GM19035 (cell line): ENCODE measurements at regions not wholly inside any gene's neighbourhood (a gene's known extent, or its start where the extent isn't known, plus 50 kb on each side); places are given as distances from the start of the nearest gene placed in this dataset.
"Not testable (repeated sequence)": the region's sequence is repeated elsewhere in the genome, so short reads cannot be mapped to it uniquely, and the experiment has no call there.

Experiments
- ATAC-seq: cut with Tn5 transposase; IDR thresholded peaks from one replicate; pipeline ENCODE4 v1.9.1; 2021; ENCODE audit not compliant: unreplicated experiment

DNA sequence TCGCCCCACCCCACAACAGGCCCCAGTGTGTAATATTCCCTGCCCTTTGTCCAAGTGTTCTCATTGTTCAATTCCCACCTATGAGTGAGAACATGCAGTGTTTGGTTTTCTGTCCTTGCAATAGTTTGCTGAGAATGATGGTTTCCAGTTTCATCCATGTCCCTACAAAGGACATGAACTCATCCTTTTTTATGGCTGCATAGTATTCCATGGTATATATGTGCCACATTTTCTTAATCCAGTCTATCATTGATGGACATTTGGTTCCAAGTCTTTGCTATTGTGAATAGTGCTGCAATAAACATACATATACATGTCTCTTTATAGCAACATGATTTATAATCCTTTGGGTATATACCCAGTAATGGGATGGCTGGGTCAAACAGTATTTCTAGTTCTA lies 132.7 kb downstream of the SNX10 start:
- ATAC-seq: not testable (repeated sequence)

DNA sequence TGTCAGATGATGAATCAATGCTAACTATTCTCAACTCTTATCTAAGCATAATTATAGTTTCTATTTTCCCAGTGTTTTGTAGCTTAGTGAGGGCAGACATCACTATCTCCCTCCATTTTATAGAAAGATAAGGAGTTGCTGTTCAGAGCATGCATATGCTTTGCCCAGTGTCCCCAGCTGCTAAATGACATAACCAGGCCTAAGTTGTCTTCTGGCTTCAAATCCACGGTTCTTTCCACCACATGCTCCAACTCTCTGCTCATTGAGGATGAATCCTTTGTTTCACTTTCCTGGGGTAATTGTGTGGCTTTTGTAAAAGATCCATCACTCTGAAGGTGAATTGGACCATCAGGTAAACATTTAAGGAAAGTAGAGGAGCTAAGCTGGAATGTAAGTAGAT lies 134.0 kb downstream of the SNX10 start:
- no peak for ATAC-seq

DNA sequence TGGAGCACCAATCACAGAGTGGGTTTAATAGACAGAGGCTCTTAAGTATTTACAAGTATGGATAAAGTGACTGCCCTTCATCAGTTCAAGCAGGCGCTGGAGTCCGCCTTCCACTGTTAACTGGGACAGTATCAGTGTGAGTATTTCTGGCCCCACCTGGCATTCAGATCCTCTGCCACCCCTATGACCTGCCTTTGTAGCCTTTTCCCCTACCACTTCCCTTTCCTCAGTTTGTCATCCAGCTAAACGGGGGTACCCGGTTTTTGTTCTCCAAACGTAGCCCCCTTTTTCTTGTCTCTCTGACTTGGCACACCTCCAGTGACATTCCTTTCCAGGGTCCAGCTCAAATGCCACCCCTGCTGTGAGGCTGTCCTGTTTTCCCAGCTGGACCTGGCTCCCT lies 134.4 kb downstream of the SNX10 start:
- no peak for ATAC-seq

DNA sequence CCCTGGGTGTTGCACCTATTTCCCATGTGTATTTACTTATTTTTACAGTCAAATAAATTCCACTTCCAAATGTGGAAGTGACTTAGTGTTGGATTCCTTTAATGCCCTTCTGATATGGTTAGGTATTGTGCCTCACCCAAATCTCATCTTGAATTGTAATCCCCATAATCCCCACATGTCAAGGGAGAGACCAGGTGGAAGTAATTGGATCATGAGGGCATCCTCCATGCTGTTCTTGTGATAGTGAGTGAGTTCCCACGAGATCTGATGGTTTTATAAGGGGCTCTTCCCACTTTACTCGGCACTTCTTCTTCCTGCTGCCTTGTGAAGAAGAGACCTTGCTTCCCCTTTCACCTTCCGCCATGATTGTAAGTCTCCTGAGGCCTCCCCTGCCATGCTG lies 136.9 kb downstream of the SNX10 start:
- no peak for ATAC-seq

DNA sequence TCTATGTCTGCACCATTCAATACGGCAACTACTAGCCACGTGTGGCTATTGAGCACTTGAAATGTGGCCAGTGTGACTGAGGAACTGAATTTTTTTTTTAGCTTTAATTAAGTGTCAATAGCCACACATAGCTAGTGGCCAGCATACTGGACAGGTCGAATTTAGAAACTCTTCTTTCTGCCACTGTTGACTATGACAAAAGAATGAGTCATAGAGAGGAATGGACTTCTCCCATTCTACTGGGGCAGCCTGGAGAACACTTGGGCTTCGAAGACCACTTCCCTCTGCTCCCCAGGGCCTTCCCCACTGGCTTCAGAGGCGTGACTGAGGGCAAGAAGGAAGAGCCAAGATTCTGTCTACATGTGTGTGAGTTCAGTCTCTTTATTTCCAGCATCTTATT lies 137.5 kb downstream of the SNX10 start:
- no peak for ATAC-seq

DNA sequence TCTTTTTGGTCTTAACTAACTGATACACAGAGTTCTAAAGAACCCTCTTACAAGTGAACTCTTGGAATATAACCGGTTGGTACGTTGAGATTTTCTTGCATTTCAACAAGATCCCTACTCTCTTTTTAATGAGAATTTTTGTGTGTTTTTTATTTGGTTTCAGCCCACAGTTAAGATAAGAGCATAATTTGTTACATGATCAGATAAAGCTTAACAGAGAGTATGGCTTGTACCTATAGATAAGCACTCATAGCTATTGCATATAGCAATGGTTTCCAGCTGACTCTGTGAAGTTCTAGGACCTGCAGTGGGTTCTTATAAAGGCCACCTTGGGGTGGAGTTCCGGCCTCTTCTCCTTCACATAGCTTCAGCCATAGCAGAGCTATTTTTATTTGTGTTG lies 143.3 kb downstream of the SNX10 start:
- ATAC-seq: no peak

DNA sequence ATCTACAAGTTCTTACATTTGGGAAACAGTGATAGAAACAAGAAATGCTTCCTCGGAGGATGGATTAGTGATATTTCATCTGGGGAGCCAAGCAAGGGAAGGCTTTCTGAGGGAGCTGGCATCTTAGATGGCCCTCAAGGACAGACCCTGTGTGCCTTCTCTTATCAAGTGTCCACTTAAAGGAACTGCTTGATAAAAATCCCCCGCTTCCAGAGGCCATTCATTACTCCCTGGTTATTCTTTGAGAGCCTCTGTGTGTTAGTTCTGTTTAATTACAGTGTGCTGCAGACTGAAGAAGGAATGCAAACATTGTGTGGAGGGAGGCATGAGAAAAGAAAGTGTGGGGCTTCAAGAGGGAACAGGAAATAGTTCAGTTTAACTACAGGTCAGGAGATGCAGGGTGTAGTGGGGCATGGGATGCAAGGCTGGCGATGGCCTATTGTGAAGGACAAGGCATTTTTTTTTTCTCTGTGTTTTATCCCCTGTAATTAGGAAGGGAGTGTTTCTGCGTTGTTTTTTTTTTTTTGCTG lies 145.4 kb downstream of the SNX10 start:
- no peak for ATAC-seq

DNA sequence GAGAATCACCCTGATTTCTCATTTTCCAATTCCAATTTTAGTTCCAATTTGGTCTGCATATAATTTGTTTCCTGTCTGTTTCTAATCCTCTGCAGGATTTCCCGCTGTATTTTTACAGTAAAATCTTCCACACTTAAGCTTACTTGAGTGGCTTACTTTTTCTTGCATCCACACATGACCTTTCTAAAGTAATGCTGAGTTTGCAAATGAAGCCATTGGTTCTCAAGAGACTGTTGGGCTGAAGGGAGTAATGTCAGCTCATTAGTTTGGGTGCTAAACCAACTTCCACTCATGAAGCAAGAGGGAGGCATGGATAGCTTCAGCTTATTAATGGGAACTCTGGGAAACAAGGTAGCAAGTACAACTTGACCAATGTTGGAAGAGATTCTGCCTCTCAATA lies 146.4 kb downstream of the SNX10 start:
- ATAC-seq: no peak

DNA sequence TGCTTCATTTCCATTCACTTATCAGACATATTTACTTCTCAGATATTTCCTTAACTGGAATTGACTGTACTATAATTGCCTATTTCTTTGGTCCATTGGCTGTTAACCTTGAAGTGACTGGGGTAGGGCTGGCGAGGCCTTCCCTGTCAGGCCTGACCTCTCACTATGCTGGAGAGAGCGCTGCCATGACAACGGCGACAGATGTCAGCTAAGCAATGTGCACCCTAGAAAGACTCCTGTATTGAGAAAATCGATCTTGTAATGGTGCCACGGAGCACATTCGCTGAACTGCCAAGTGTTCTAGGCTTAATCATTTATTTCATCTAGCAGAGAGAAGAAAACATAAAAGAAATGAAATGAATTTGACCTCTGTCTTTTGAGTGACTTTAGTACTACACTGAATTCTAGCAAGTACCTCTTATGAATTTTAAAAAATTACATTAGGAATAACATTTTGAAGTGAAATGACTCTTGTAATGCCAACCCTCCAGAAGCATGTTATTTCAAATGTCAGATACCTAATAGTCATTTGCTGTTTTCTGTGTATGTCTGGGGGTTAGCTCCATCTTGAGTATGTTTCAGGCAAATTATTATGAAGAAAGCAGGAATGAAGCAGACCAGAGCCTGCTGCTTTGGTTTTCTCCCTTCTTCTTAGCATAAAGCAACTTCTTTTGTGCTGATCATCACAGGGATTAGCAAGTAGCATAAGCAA lies 148.0 kb downstream of the SNX10 start:
- ATAC-seq: no peak

DNA sequence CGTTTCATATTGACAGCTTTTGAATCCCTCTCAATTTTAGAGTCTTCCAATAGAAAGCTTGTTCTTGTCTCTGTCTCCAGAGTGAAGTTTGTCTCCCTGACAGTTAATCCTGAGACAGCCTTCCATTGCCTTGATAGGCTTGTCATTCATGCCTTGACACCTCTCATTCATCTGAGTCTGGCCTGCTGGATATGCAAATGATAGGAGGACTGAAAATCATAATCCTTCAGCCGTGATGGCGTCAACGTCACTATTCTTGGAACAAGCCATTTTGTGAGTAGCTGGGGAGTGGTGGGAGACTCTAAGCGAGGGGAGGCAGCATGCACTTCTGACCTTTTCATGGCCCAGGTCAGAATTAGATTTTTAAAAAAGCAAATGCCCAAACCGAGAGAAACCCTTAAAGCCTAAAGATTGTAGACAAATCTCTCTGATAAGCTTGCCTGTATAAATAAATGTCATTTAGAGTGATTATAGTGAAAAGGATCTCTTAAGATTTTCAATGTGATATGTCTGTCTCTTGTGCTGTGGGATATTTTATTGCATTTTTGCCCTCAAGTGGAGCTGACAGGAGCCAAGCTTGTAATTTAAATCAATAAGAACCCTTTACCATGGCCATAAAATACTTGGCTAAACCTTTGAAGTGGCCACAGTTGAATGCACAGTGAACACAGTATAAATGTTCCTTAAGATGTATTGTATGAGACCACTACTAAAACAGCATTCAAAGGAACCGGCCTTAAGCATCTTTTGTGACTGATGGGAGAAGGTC lies 148.8 kb downstream of the SNX10 start:
- ATAC-seq: no peak

DNA sequence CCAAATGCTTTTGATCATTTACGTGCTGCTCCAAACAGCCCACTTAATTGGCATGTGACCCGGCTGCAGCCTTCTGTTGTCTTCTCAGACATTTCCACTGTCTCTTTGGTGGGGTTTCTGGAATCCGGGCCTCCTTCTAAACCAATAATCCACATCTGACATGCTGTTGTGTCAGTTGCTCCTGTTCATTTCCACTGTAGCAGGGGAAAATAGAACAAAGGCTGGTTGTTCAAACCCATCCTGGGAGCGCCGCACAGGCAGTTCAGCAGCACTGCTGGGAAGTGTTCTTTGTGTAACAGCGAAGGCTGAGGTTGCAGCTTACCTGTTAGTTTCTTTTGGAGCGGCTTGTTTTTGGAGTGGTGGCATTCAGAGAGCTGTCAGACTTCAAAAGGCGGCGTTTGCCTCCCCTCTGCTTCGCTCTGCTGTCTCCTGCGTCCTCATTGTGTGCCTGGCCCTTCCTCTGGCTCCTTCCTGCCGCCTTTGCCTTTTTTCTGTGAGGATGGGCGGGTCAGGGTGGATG lies 149.4 kb downstream of the SNX10 start:
- ATAC-seq: no peak

DNA sequence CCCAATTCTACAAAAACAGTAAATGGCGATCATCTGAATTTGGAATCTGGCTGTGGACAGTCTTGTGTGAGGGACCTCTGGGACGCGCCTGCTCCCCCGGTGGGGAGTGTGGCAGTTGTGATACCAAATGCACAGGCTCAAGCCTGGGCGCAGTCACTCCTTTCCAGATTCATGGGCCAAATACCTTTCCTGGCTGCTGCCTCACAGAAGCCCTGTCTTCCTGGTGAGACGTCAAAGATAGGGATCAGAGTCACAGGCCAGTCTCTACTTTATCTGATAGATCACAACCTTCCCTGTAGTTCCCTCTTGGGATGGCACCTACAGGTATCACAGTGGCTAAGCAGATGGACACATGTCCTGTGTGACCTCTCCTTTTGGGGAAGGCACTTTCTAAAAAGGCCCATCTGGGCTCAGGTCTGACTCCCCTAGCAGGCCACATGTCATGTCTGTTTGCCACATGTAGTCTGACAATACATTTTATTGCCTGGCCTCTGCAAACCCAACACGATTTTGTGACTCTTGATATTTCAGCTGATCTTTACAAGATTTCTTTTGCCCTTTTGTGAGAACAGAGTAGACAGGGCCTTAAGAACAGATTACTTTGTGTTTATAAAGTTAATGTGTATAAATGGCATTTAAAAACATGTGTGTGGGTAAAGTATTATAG lies 150.1 kb downstream of the SNX10 start:
- no peak for ATAC-seq

DNA sequence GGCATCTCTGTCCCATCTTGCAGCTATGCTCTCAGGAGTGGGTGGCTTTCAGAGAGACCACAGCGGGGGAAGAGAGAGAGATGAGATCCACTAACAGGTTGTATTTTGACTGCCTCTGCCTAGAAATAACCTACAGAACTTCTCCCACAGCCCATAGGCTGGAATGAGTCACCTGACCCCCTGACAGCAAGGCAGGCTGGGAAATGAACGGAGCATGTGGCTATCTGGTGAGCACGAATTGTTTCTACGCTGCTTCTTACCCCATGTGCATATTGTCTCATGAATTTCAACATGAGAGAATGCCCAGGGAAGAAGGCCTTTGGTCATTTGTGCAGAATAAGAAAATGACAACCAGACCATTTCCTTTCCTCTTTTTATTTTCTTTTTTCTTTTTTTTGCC lies 151.3 kb downstream of the SNX10 start:
- ATAC-seq: no peak

DNA sequence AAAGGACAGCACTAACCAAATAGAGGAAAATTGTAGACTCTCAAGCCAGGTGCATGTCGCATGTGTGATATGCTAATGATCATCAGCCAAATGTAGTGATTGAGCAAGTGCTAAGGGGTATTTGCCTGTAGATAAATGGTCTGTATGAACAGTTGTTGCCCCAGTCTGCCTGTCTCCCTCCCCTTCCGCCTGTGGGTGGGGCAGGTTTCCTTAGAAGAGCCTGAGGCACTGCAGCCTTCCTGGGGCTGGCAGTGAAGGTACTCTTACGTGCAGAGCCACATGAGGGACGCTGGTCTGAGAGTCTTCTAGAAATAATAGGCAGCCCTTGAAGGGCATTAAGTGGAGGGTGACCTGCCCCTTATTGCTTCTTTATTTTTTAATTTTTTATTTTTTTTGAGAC lies 152.1 kb downstream of the SNX10 start:
- ATAC-seq: no peak

DNA sequence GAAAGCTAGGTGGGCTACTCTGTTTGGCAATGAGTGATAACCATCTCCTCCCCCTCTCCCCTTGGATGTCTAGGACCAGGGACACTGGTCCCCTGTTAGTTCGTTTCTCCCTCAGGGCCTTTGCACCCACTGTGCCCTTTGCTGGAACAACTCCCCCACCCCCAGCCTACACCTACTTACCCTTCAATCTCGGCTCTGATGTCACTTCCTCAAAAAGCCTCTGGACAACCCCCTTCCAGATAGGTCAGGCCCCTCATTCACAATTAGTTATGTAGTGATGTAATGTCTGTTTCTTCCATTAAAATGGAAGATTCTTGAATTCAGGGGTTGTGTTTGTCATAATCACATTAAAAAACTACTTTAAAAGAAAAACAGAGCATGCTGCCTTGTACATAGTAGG lies 152.9 kb downstream of the SNX10 start:
- ATAC-seq: no peak

DNA sequence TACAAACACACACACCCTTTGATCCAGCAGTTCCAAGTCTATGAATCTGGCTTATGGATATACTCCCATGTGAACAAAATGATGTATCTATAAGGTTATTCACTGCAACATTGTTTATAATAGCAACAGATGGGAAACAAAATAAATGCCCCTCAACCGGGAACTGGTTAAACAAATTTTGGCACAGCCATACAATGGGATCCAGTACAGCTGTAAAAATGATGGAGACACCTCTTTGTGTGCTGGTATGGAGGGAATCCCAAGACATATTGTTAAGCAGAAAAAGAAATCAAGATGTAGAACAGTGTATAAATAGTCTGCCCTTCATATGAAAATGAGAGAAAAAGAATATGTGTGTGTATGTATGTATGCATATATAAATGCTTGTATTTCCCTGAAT lies 155.5 kb downstream of the SNX10 start:
- ATAC-seq: no peak

DNA sequence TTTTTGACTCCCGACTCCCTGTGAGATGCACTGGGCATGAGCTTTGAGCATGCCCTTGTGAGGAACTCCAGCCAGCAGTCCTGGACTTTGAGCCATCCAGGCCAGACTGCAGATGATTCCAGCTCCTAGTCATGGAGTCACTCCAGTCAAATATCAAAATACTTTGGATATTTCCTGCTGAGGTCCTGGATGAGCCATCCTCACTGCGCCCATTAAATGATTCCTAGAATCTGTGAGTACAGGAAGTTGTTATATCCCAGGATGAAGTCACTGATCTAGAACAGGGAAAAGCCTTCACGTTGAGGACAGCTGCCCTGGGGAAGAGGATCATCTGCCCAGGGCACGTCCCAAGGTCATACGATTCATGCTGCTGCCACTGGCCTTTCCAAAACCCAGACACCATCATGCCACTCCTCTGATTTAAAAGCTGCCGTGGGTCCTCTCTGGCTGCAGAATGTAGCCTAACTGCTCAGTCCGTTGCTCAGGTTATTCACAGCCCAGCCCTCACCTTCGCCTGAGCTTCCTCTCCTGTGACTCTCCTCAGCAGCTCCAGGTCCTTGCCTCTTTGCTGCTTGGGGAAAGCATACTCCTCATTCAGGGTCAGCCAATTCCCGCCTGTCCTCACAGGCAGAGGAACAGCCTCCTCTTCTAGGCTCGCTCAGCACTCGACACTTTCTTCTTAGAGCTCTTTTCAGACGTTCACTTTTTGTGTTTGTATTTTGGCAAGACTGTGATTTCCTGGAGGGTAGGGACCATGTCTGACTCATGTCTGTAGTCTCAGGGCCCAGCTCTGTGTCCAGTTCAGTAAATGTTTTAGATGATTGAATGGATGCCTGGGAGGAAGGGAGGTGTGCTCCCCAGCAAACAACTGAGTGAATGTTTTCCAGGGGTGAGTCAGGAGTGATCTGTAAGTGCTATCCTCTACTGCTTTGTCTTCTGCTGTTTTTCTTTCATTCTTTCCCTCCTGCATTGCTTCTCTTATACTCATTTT lies 157.8 kb downstream of the SNX10 start:
- no peak for ATAC-seq

DNA sequence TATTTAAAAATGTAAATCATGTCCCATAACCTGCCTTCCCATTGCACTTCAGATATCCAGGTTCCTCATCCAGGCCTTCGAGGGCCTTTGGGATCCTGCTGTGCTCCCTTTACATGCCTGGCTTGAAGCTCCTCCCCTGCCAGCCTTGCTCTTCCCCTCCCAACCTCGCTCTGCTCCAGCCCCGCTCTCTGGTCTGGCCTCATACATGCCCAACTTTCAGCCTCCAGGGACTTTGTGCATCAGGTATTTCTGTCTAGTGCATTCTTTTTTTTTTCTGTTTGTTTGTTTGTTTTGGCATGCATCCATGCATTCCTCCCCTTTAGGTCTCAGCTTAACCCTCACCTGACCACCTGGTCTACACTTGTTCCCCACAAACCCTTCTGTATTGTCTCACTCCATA lies 160.3 kb downstream of the SNX10 start:
- no peak for ATAC-seq

DNA sequence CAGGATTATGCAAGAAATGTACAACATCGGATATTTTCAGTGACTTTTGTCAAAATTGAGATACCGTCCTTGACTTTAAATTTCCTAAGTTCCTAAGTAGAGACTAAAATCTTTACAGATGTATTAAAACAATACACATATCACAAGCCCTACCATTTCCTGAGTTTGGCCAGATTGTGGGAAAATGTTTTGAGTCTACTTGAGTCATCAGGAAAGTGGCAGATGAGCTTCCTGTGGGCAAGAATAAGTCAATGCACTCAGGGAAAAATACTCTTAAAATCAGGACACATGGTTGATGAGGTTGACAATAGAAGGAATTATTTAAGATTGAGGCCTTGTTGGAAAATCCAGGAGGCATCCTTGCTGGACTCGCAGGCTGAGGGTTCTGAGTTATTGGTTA lies 162.5 kb downstream of the SNX10 start:
- ATAC-seq: no peak

DNA sequence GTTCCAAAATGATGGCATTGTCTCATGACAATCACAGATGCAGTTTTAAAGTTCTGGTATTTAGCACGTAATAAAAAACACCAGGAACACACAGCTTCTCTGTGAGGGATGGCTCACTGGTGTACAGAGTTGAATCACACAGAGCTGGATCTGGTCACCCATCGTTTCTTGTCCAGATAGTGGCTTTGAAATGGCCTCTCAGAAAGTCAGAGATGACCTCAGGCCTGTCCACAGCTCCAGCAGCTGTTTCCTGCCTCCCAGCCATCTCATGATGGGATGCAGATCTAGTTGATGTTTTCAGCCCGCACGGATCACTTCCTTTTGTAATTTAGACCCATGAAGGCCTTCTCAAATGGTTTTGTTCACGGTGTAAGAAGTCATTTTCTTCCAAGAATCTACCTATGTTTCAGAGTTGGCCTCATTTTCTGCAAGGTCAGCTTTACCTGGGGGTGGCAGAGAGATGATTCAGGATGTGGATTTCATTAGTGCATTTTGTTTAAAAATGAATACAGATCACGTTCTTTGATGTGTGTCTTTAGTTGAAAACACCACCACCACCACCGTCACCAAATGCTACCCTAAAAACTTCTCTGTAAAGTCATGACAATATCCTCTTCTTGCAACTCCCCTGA lies 166.2 kb downstream of the SNX10 start:
- ATAC-seq: no peak
